Thoracic aorta (tissue), 2 donors: ENCODE measurements at regions not wholly inside any gene's neighbourhood (a gene's known extent, or its start where the extent isn't known, plus 50 kb on each side); places are given as distances from the start of the nearest gene placed in this dataset.

Experiments
- ATAC-seq: fragments of 150-250 bp; one replicate; pipeline ENCODE4 v1.8.0; 2017; ENCODE audit warnings: low read depth; ENCODE audit not compliant: insufficient number of reproducible peaks, low FRiP score
- DNase-seq: peaks from one replicate; pipeline ENCODE4 v3.0.0-alpha.2; 2020; ENCODE audit warnings: low spot score
- H3K27ac ChIP-seq, 2 donors: fragments of 200-600 bp; sonication (generic); 1 replicate in 1 of 2; 2 replicates in 1 of 2; pipeline ENCODE4 v1.5.1; 2016; ENCODE audit warnings: mild to moderate bottlenecking in 2 of 2, moderate library complexity in 2 of 2
- H3K27me3 ChIP-seq: fragments of 200-600 bp; sonication (generic); replicated peaks from 2 replicates; pipeline ENCODE4 v1.6.0; 2016; ENCODE audit warnings: mild to moderate bottlenecking; ENCODE audit not compliant: insufficient read depth
- H3K36me3 ChIP-seq: fragments of 200-600 bp; sonication (generic); one replicate; pipeline ENCODE4 v1.5.1; 2016
- H3K4me1 ChIP-seq, 2 donors: fragments of 200-600 bp; sonication (generic); 1 replicate in 1 of 2; 2 replicates in 1 of 2; pipeline versions ENCODE4 v1.5.1 to v1.6.0; 2016; ENCODE audit warnings: low read depth in 2 of 2, mild to moderate bottlenecking in 1 of 2; ENCODE audit not compliant: control insufficient read depth in 1 of 2
- H3K4me3 ChIP-seq: fragments of 200-600 bp; sonication (generic); 2 replicates; pipeline ENCODE4 v1.5.1; 2016; ENCODE audit warnings: mild to moderate bottlenecking
- H3K9me3 ChIP-seq: fragments of 200-600 bp; sonication (generic); 2 replicates; pipeline ENCODE4 v1.5.1; 2016
- CTCF ChIP-seq: fragments of 200-600 bp; sonication (generic); IDR thresholded peaks from one replicate; pipeline ENCODE4 v1.5.1; 2019; ENCODE audit warnings: antibody characterized with exemption

GRCh38 chr3:18066899-18067582 lies 324.6 kb upstream of the TBC1D5 start:
- Histone ChIP-seq H3K4me1 (no peaks in the 10 kb centered on the region), H3K27ac (no peak overlapping the region), H3K9me3 (no peaks in the 10 kb centered on the region), H3K27me3 (no peaks in the 10 kb centered on the region), H3K36me3 (no peaks in the 10 kb centered on the region), H3K4me3 (no peak overlapping the region)
- no peak for DNase-seq
- no peak for ATAC-seq
- no peak for TF ChIP-seq CTCF

GRCh38 chr3:18064586-18064985 lies 322.2 kb upstream of the TBC1D5 start:
- Histone ChIP-seq H3K27me3 (no peaks in the 10 kb centered on the region), H3K4me3 (no peak overlapping the region), H3K27ac (no peak overlapping the region), H3K4me1 (no peaks in the 10 kb centered on the region), H3K36me3 (no peaks in the 10 kb centered on the region), H3K9me3 (no peaks in the 10 kb centered on the region)
- DNase-seq: no peak
- no peak for ATAC-seq
- no peak for TF ChIP-seq CTCF

- H3K9me3 ChIP-seq: no peaks in the 10 kb centered on the region
- H3K4me1 ChIP-seq: no peaks in the 10 kb centered on the region
- no peaks in the 10 kb centered on the region for H3K27me3 ChIP-seq
- H3K36me3 ChIP-seq: no peaks in the 10 kb centered on the region
- no peak for DNase-seq
- H3K27ac ChIP-seq: no peak overlapping the region
- no peak for ATAC-seq
- no peak for TF ChIP-seq CTCF
- no peak overlapping the region for H3K4me3 ChIP-seq
These were observed 320.2 kb upstream of the TBC1D5 start for GRCh38 chr3:18062657-18063025.

GRCh38 chr3:18061737-18062656 lies 319.6 kb upstream of the TBC1D5 start:
- no peak for ATAC-seq
- H3K27ac ChIP-seq: no peak overlapping the region
- TF ChIP-seq CTCF: no peak
- H3K4me3 ChIP-seq: no peak overlapping the region
- H3K27me3 ChIP-seq: no peaks in the 10 kb centered on the region
- no peaks in the 10 kb centered on the region for H3K36me3 ChIP-seq
- H3K9me3 ChIP-seq: no peaks in the 10 kb centered on the region
- H3K4me1 ChIP-seq: no peaks in the 10 kb centered on the region
- no peak for DNase-seq

- no peak for ATAC-seq
- Histone ChIP-seq H3K36me3 (no peaks in the 10 kb centered on the region), H3K27me3 (no peaks in the 10 kb centered on the region), H3K9me3 (no peaks in the 10 kb centered on the region), H3K4me1 (no peaks in the 10 kb centered on the region), H3K27ac (no peak overlapping the region), H3K4me3 (no peak overlapping the region)
- DNase-seq: no peak
- no peak for TF ChIP-seq CTCF
These were observed 316.2 kb upstream of the TBC1D5 start for GRCh38 chr3:18058666-18059065.
